ENCODE measurements at regions not wholly inside any gene's neighbourhood (a gene's known extent, or its start where the extent isn't known, plus 50 kb on each side); places are given as distances from the start of the nearest gene placed in this dataset.
"Not testable (repeated sequence)": the region's sequence is repeated elsewhere in the genome, so short reads cannot be mapped to it uniquely, and the experiment has no call there.

- DNase-seq (ENCODE audit: insufficient read length, low spot score, missing footprints), result peak; percentile 73
- no peak overlapping the region for H3K27ac ChIP-seq (ENCODE audit: low read depth, low read length)
- H3K4me2 ChIP-seq (ENCODE audit: insufficient read depth, low read length), result no peak overlapping the region
- no peaks in the 10 kb centered on the region for H4K20me1 ChIP-seq (ENCODE audit: insufficient read depth, low read length)
- no peaks in the 10 kb centered on the region for H3K36me3 ChIP-seq (ENCODE audit: insufficient read depth, low read length)
- no peaks in the 10 kb centered on the region for H3K27me3 ChIP-seq (ENCODE audit: insufficient read depth, low read length)
- peak; percentile 82 for TF ChIP-seq CTCF (IDR thresholded peaks at IDR 0.05; ENCODE audit: extremely low read depth, low read depth, low read length)
- no peaks in the 10 kb centered on the region for H3K4me1 ChIP-seq (ENCODE audit: insufficient read depth, low read length)
- no peaks in the 10 kb centered on the region for H3K9me3 ChIP-seq (ENCODE audit: low read depth, low read length)
- no peaks in the 10 kb centered on the region for H3K79me2 ChIP-seq (ENCODE audit: insufficient read depth, low read length)
- no peak overlapping the region for H2AFZ ChIP-seq (ENCODE audit: low read length)
- no peak overlapping the region for H3K4me3 ChIP-seq (ENCODE audit: insufficient read depth, low read length)
Measured at GRCh38 chr10:51010977-51011376, 63.3 kb upstream of the PRKG1 start.

- Histone ChIP-seq H3K27ac (ENCODE audit: low read depth, low read length) (no peak overlapping the region), H3K79me2 (ENCODE audit: insufficient read depth, low read length) (no peaks in the 10 kb centered on the region), H3K27me3 (ENCODE audit: insufficient read depth, low read length) (no peaks in the 10 kb centered on the region), H2AFZ (ENCODE audit: low read length) (no peak overlapping the region), H3K9me3 (ENCODE audit: low read depth, low read length) (no peaks in the 10 kb centered on the region), H3K36me3 (ENCODE audit: insufficient read depth, low read length) (no peaks in the 10 kb centered on the region), H4K20me1 (ENCODE audit: insufficient read depth, low read length) (no peaks in the 10 kb centered on the region), H3K4me2 (ENCODE audit: insufficient read depth, low read length) (no peak overlapping the region), H3K4me3 (ENCODE audit: insufficient read depth, low read length) (no peak overlapping the region), H3K4me1 (ENCODE audit: insufficient read depth, low read length) (no peaks in the 10 kb centered on the region)
- TF ChIP-seq CTCF (IDR thresholded peaks at IDR 0.05; ENCODE audit: extremely low read depth, low read depth, low read length), result no peak
- no peak for DNase-seq (ENCODE audit: insufficient read length, low spot score, missing footprints)
Measured at GRCh38 chr10:51012073-51012472, 62.2 kb upstream of the PRKG1 start.

- DNase-seq (ENCODE audit: insufficient read length, low spot score, missing footprints), result no peak
- no peaks in the 10 kb centered on the region for H3K27me3 ChIP-seq (ENCODE audit: insufficient read depth, low read length)
- no peaks in the 10 kb centered on the region for H4K20me1 ChIP-seq (ENCODE audit: insufficient read depth, low read length)
- no peaks in the 10 kb centered on the region for H3K79me2 ChIP-seq (ENCODE audit: insufficient read depth, low read length)
- no peak overlapping the region for H3K27ac ChIP-seq (ENCODE audit: low read depth, low read length)
- H2AFZ ChIP-seq (ENCODE audit: low read length), result no peak overlapping the region
- H3K4me3 ChIP-seq (ENCODE audit: insufficient read depth, low read length), result no peak overlapping the region
- no peaks in the 10 kb centered on the region for H3K9me3 ChIP-seq (ENCODE audit: low read depth, low read length)
- TF ChIP-seq CTCF (IDR thresholded peaks at IDR 0.05; ENCODE audit: extremely low read depth, low read depth, low read length), result no peak
- H3K36me3 ChIP-seq (ENCODE audit: insufficient read depth, low read length), result no peaks in the 10 kb centered on the region
- H3K4me2 ChIP-seq (ENCODE audit: insufficient read depth, low read length), result no peak overlapping the region
- H3K4me1 ChIP-seq (ENCODE audit: insufficient read depth, low read length), result no peaks in the 10 kb centered on the region
Measured at GRCh38 chr10:51014680-51015389, 59.5 kb upstream of the PRKG1 start.

GRCh38 chr10:51015390-51015754, 58.9 kb upstream of the PRKG1 start:
- H3K79me2 ChIP-seq (ENCODE audit: insufficient read depth, low read length); H3K9me3 ChIP-seq (ENCODE audit: low read depth, low read length); DNase-seq (ENCODE audit: insufficient read length, low spot score, missing footprints); H3K27ac ChIP-seq (ENCODE audit: low read depth, low read length); H3K4me3 ChIP-seq (ENCODE audit: insufficient read depth, low read length); H2AFZ ChIP-seq (ENCODE audit: low read length); H4K20me1 ChIP-seq (ENCODE audit: insufficient read depth, low read length); H3K36me3 ChIP-seq (ENCODE audit: insufficient read depth, low read length); H3K4me2 ChIP-seq (ENCODE audit: insufficient read depth, low read length); H3K4me1 ChIP-seq (ENCODE audit: insufficient read depth, low read length); H3K27me3 ChIP-seq (ENCODE audit: insufficient read depth, low read length): not testable (repeated sequence)
